8988T (cell line): ENCODE measurements at regions not wholly inside any gene's neighbourhood (a gene's known extent, or its start where the extent isn't known, plus 50 kb on each side); places are given as distances from the start of the nearest gene placed in this dataset.

Experiments used
- DNase-seq: peaks from one replicate; pipeline ENCODE4 v3.0.0; 2011

DNA sequence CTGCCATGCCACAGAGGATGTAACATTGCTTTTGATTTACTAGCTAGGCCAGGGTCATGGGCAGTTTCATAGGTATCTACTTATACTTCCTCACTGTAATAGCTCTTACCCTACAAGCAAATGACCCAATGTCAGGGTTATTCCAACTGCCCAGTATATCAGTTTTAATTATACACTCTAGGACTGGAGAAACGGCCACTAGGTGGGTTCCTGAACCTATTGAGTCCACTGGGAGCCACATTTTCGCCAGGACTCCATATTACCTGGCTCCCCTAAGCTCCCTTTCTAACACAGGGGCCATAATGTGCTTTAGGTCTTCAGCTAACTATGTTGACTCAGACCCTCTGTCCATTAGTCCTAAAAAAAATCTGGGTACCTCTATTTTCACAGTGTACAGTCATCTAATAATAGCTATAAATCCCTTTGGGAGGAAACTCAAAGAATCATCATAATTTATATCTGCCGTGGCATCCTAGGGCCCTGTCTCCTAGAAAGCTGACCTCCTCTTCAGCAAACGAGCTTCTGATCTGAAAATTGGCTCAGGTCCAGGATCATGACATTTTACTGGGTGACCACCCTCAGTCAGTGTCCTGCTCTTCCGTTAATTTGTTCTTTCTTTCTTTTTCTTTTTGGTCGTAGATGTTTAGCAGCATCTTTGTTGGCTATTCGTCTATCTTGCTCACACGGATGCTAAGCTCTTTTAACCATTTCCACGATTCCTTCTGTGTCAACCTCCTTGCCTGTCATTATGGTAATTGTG is 244.3 kb downstream of the FAM76B start:
- no peak for DNase-seq

DNA sequence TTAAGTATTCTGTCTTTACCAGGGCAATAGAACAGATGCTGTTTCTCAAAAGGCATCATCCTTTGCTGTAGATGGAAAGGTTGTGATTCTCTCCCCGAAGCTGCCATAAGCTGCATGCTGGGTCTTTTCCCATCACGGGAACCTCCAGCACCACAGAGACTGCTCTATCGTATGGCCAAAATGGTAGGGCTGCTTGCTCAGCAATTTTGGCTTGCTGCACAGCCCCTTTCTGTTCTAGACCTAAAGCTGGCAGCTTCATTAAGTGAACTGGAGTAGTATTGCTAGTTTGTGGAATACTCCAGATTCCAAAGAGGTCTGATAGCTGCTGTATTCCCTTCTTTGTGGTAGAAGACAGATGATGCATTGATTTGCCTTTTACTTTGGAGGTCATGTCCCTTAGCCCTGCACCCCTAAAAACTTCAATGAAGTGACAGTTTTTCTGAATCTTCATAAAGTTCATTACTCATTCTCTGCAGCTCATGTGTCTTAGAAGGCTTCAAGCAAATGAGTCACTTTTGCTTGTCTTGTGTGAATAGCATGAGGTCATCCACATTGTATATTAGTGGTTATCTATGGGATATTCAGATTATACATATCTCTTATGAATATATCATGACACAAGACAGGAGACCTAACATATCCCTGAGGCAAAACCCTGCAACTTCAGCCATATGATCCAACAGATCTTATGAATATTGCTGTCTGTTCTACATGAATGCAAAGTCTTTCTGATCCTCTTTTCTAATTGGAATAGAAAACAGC is 245.3 kb downstream of the FAM76B start:
- no peak for DNase-seq

DNA sequence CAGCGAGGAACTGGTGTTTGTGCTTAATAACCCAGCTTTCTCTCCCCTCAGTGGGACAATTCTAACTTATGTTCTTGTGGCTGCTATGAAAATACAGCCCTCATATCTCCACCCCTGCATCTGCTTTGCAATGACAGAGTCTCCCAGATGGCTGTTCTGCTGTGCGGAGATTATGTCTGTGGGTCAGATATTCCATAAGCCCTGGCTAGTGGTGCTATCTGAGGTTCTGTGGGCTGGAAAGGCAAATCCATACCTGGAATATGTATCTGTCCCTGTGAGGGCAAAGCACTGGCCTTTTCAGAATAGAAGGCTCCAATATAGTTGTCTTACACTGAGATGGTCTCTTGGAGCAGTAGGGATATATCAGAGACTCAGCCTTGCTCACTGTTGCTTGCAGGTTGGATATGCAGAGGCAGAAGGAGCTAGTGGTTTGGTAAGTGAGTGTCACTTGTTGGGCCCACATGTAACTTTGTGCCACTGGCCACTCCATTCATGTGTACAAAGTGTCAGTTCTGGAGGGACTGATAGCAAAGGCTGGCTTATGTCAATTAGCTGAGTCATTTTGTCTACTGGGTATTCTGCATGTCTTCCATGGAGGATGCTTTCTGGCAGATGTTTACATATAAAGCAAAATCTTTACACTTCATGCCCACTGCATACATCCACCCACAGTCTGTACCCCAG is 246.6 kb downstream of the FAM76B start:
- DNase-seq = no peak

DNA sequence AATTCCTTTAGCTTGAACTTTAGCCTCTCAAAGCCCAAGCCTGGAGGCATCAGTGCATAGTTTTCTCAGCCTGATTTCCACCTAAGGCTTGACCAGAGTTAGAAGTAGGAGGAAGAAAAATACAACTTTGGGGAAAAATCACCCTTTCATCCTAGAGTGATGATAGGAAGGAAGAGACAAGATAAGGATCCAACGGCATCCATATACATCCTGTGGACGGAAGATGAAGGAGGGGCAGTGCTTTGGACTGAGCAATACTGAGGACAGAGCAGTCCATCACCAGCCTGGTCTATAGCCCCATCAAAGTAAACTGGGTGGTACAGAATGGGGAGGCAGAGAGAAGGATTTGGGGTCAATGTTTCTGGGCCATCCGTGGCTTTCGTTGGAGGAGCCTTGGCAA is 247.9 kb downstream of the FAM76B start:
- DNase-seq = no peak

DNA sequence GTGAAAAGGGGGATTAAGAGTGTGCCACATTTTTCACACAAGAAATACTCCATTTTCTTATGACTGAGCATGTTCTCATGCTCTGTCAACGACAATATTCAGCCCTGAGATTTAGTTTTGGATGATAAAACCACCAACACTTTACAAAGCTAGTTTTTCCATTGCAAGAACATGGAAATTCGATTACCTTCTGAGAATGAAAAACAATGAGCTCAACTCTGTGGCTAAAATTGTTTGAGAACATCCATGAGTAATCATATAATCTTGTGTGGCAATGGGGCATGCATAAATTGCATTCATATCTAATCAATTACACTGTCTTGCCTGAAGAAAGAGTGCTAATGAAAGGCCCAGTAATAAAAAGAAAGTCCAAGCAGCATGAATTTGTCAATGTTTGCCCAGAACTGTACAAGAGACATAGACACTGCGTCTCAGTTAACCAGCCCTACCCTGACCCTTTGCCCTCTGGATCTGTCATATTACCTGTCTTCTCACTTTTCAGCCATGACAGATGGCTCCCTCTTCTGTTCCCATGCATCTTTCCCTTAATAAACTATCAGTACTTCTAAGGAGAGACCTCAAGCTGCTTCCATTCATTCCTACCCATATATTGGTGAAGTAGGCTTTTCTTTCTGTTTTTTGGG is 253.4 kb downstream of the FAM76B start:
- DNase-seq = no peak

DNA sequence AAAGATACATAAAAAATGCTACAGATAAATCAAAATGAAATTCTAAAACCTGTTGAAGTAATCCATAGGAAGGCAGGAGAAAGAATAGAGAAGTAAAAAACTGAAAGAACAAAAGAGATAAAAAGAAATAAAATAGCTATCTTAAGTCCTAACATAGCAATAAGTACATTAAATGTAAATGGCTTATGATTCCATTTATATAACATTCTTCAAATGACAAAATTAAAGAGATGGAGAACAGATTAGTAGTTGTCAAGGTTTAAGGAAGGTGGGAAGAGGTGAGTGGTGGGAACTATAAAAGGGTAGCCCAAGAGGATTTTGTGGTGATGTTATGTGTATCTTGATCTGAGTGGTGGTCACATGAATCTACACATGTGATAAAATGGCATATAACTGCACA is 254.8 kb downstream of the FAM76B start:
- DNase-seq = no peak

DNA sequence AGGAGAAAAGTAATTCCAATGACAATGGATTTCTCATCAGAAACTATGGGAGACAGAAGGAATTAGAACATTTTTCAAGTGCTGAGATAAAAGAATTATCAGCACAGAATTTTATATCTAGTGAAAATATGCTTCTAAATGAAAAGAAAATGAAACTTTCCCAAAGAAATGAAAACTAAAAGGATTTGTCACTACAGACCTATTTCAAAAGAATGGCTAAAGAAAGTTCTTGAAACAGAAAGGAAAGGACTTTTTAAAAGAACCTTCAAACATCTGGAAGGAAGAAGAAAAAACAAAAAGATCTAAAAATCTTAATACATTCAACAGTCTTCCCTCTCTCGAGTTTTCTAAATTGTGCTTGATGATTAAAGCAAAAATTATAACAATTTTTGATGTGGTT is 255.4 kb downstream of the FAM76B start:
- DNase-seq = no peak

DNA sequence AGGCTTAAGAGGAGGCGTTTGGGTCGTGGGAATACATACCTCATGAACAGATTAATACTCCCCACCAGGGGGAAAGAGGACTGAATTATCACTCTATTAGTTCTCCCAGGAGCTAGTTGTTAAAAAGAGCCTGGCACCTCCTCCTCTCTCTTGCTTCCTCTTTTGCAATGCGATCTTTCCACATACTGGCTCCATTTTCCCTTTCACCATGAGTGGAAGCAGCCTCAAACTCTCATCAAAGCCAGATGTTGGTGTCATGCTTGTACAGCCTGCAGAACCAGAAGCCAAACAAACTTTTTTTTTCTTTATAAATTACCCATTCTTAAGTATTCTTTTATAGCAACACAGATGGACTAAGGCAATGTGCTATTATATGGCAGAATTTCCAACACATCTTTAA is 258.5 kb downstream of the FAM76B start:
- DNase-seq = no peak

DNA sequence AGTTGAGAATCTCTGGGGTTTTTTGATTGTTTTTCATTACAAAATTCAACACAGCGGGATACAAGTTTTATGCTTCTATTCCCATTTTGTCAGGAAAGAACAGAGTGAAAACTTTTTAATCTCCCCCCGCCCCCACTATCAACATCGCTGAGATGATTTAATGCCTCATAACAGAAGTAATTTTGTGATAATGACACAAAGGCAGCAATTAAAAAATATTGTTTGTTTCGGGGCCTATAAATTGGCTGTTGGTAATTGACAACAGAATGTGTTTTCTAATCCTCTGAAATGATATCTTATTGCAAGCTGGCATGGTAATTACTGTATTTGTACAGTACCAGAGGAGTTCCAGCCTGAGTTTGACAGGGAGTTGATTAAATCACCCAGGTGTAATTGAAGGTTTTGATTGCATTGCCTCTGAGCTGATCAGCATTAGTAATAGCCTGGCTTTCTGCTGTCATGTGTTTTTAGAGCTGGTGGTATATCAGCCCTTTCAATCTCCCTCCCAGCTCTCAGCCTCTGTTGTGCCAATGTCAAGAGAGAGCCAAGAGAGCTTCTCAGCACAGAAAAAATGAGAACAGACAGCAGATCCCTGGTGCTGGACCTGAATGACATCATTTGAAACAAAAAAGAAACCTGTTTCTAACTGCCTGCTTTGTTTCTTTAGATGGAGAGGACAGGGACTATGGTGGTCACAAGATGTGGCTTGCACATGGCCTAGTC is 265.1 kb downstream of the FAM76B start:
- DNase-seq = no peak

DNA sequence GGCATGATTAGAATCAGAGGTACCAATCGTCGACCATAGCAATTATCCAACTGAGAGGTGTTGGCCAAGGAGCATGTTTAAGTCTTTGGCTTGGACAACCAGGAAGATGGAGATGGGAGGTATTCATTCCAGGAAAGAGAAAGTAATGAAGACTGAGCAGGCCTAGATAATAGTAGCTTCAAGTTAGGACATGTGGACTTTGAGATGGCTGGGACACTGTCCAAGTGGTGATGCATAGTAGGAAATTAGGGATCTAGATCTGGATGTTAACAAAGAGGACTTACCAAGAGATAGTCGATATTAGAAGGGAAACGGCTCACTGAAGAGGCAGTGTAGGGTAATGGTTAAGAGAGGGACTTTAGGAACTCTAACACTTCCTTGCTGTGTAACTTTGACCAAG is 266.7 kb downstream of the FAM76B start:
- no peak for DNase-seq

DNA sequence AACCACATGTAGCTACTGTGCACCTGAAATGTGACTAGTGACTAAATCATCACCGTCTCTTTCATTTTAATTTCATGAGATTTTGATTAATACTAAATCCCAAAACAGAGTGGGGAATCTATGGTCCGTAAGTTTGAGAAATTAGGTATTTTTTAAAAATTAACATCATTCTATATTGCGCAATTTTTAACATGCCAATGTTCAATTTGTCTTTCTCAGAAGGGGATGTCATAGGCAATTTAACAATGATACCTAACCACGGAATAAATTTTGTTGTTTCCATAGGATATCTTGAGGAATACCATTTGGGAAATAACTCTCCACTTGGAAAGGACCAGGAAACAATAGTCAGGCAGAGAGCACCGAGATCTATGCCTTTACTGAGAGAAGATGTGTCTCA is 267.7 kb downstream of the FAM76B start:
- no peak for DNase-seq

DNA sequence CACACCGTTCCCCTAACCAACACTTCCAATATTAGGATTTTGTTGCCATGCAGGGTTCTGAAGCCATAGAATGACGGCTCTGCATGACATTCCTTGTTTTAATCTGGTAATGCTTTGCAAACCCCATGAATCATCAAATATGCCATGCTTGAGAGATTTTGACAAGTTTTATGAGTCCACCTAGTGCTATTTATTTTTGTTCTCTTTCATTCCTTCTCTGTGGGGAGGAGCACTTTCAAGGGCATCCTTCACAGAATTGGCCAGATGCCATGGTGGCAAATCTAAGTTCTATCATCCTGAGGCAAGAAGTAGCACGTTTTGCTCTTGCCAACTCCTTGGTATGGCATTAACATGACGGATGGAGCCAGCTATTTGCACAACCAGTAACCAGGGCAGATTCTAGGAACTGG is 268.4 kb downstream of the FAM76B start:
- no peak for DNase-seq

DNA sequence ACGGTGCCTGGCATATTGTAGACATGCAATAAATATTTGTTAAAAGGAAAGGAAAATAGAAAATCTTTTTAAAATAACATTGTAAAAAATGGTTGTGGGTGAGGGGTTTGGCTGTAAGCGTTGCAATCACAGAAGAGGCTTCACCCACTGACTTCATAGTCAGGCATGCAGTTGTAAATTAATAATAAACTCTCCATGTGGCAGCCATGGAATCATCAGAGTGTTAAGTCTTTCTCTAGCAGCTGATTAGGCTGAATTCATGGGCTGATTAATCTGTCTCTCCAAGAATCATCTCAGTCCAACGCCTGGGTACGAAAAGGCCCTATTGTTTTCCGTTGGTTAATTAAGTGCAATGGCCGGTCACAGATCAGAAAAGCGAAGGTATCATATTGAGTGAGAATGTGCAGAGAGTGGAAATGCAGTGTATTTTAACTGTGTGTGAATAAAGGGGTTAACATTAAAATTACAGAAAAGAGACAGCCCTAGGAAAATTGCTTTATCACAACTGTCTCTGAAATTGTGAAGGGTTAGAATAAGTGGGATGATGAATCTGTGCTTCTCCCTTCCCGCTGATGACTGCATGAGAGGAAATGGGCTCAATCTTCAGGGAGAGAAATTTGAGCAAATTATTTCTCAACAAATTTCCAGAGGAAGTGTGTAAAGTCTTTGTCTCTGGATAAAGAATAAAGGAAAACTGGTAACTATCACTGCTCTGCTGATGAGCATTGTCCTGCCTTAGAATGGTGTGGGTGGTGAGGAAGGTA is 269.0 kb downstream of the FAM76B start:
- no peak for DNase-seq

DNA sequence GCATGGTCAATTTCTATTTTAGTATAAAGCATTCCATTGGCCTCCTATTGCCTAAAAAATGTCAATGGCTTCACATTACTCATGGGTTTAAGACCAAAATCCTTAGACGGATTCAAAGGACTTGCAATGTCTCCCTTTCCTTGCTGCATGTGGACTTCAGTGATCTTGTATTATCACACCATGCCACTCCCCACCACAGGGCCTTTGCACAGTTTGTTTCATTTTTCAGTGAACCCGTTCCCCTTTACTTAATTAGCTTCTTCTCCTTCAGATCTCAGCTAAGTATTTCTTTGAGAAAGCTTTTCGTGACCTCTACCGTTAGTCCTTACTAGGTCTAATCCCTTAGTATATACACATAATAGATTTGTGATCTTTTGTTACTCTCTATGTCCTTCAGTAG is 269.7 kb downstream of the FAM76B start:
- no peak for DNase-seq

DNA sequence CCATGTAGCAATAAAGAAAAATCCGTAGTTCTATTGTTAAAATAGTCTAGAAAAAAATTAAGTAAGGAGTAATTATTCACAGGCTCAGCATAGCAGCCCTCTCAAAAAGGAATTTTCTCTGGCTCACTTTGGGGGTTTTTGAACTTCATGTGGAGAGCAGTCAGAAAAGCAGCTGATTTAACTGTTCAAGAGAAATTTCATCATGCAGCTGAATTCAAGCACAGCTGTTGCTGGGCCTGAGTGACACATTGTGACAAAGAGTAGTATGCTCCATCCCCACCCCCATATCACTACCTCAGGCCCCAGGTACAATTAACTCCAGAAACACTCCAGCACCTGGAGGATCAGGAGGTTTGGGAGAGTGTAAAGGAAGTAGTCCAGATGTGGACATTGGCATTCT is 272.1 kb downstream of the FAM76B start:
- DNase-seq = no peak

DNA sequence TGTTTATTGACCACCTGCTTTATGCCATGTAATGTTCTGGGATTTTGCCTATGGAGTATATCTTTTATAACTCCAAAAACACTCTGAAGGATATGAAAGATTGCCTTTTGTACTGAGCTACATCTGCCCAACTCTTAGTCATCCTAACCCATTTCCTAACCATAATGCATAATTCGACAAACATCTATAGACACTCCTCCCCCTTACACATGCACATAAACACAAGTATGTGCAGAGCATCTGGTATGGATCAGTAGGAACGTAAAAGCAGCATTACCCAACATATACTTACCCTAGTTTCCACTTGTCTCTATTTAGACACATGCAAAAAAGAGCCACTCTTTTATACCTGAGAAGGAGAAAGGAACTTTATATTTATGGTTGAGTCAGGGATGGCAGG is 272.8 kb downstream of the FAM76B start:
- DNase-seq = no peak

DNA sequence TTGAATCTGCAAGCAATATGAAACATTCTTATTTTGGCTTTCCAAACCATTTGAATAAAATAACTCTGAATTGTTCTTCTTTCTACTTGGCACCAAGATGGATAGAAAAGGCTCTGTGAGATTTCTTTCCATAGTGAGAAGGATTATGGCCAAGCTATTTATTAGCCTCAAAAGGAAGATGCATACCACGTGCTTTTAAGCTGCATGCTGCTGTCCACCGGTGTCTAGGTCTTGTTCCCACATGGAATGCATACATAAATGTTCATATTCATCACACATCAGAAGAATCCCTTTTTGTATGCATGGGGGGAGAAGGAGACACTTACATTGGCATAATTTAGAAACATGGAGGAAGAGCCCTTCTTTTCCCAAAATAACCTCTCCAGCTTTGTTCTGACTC is 273.4 kb downstream of the FAM76B start:
- no peak for DNase-seq

DNA sequence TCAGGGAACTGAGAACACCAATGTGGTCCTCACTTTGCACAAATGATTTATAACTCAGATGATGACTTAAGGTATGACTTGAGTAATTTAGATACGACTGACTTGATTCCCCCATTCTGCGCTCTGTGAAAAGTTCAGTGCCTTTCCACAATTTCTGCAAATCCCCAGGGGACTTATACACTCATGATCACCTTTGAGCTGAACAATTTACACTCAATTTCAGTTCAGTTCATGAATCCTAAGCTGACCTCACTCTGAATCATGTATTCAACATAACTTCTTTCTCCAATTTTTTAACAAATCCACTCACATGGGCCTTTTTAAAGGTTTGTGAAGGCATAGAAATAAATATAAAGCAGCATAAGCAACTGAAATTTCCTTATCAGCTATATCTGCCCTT is 274.2 kb downstream of the FAM76B start:
- no peak for DNase-seq

DNA sequence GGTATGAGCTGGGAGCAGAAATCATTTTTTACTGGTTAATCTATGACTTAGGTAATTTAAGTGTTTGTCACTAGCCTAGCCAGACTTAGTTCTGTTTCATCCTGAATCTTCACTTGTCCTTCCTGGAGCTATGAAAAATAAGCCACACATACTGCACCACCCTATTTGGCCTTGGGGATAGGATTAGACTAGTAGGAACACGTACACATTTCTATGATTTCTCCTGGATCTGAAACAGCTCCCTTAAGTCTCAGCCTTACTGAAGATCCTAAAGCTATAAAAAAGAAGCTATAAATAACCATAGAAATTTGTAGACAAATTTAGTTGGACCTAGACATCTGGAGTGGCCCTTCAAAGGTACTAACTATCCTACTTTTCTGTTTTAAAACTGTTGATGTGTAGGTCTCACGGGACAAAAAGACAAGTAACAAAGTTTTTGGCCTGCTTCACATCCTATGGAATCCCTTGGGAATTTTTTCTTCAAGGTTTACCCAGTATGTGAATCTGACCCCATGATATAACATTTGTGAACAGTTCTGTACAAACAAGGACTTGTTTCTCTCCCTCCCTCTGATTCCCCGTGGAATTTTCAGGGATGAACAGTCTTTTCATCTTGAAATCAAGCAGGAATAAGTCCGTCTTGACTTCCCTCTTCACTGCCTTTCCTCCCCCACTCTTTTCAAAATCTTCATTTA is 275.0 kb downstream of the FAM76B start:
- DNase-seq = no peak

DNA sequence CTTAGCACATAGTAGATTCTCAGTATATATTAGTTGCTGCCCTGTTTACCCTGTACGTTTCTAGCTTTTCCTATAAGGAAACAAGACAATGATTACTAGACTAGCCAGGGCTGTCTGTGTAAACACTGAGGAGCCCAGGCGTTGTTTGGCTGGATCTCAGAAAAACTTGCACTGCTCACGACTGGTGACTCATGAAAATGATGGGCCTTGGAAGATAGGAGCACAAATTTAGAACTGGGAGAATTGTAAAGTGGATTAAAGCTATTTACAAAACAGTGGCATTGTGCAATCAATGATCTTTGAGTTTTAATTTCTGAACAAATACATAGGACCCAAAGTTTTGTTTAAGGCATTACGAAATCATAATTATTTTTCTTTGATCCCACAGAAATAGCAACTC is 276.9 kb downstream of the FAM76B start:
- DNase-seq = no peak

DNA sequence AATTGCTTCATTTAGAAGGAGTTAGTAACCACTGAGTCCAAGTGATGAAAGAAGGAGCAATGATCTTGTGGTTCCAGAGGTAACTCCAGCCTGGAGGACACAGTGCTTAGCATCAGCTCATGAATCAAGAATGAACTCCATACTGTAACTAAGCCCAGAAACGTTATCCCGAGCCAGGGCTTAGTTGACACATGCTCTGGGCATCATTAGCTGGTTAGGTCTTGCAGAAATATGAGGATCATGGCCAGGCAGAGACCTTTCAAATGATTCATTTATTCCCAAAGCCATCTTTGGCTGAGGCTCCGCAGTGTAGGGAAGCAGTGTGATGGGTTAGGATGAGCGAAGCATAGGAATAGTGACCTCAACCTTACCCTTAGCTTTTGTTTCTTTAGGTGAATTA is 277.4 kb downstream of the FAM76B start:
- no peak for DNase-seq
